Ovary (tissue), 7 donors: ENCODE measurements at regions not wholly inside any gene's neighbourhood (a gene's known extent, or its start where the extent isn't known, plus 50 kb on each side); places are given as distances from the start of the nearest gene placed in this dataset.

Experiments used
- DNase-seq, 5 donors: peaks; one replicate each; pipeline ENCODE4 v3.0.0-alpha.2; 2019 to 2020
- H3K27ac ChIP-seq, 2 donors: fragments of 200-600 bp; one replicate each; pipeline versions ENCODE4 v1.5.1 to v1.8.0; 2019 to 2022
- H3K27me3 ChIP-seq: fragments of 200-600 bp; one replicate; pipeline ENCODE4 v1.8.0; 2022
- H3K36me3 ChIP-seq: fragments of 200-600 bp; sonication (generic); one replicate; pipeline ENCODE4 v1.5.1; 2019
- H3K4me1 ChIP-seq: one replicate; pipeline ENCODE4 v1.8.1; 2013; ENCODE audit warnings: mild to moderate bottlenecking, moderate library complexity; ENCODE audit not compliant: insufficient read depth
- H3K4me3 ChIP-seq: fragments of 200-600 bp; sonication (generic); one replicate; pipeline ENCODE4 v1.5.1; 2017
- H3K9me3 ChIP-seq, 2 donors: fragments of 200-600 bp in 1 of 2; sonication (generic) in 1 of 2; one replicate each; pipeline versions ENCODE4 v1.5.1 to v1.8.1; 2013 to 2019; ENCODE audit warnings: mild to moderate bottlenecking in 1 of 2, moderate library complexity in 1 of 2
- CTCF ChIP-seq, 3 donors: fragments of 450-650 bp in 2 of 3; fragments of 200-600 bp in 1 of 3; IDR thresholded peaks; one replicate each; pipeline versions ENCODE4 v1.5.1 to v1.8.0; 2016 to 2022; ENCODE audit warnings: antibody characterized with exemption in 3 of 3, mild to moderate bottlenecking in 1 of 3
- EP300 ChIP-seq: sonication (generic); formaldehyde crosslinking; IDR thresholded peaks from one replicate; pipeline ENCODE4 v1.6.1; 2017; ENCODE audit warnings: antibody characterized with exemption
- POLR2A ChIP-seq: fragments of 450-650 bp; IDR thresholded peaks from one replicate; pipeline ENCODE4 v1.6.1; 2017; ENCODE audit warnings: antibody characterized with exemption, mild to moderate bottlenecking, moderate library complexity
- WGBS, 3 donors: extraction: QIAGEN DNeasy Blood & Tissue Kit in 1 of 3; methylation state at CpG; one replicate each; pipeline versions ENCODE4 v1.1.5 to v1.1.7; 2013 to 2017; 5-methylcytosine and 5-hydroxymethylcytosine counted together
- intact Hi-C, 4 donors: fragments of 100-400 bp; cut with DNase I; formaldehyde crosslinking; loops; one replicate each; pipeline versions ENCODE4 v1.11.0 to v1.15.1; 2022 to 2023
- donor health status: DM: no; HTN: no; CAD: no; lungs with moderate emphysema.
- donor health status: DM: no; HTN: no; CAD: no.
- donor health status: Bipolar disorder and iron deficiency.
- donor health status: DM: no; HTN: no; CAD: no.
- donor health status: DM: yes; HTN: yes; CAD: no.

GRCh38 chr3:163561151-163561550 is 1517.1 kb downstream of the SI start:
- Histone ChIP-seq H3K9me3 (no peaks in the 10 kb centered on the region), H3K36me3 (no peaks in the 10 kb centered on the region), H3K27me3 (no peaks in the 10 kb centered on the region), H3K4me1 (no peaks in the 10 kb centered on the region), H3K4me3 (no peak overlapping the region), H3K27ac (no peak overlapping the region)
- TF ChIP-seq CTCF (IDR thresholded peaks at IDR 0.05): no peak
- no peak for TF ChIP-seq POLR2A
- no peak for TF ChIP-seq EP300
- WGBS, 3 donors: 77 to 81% (median 78%) methylated on average over 4 of the region's 4 CpGs
- intact Hi-C loops: no loop called here
- DNase-seq: no peak

GRCh38 chr3:163560459-163560858 is 1517.8 kb downstream of the SI start:
- TF ChIP-seq EP300 (no peak), POLR2A (no peak), CTCF (IDR thresholded peaks at IDR 0.05) (no peak)
- H3K4me1 ChIP-seq: no peaks in the 10 kb centered on the region
- intact Hi-C loops: no loop called here
- no peaks in the 10 kb centered on the region for H3K36me3 ChIP-seq
- no peak overlapping the region for H3K4me3 ChIP-seq
- no peak for DNase-seq
- H3K27ac ChIP-seq: no peak overlapping the region
- no peaks in the 10 kb centered on the region for H3K27me3 ChIP-seq
- WGBS, 3 donors: 61 to 64% (median 62%) methylated on average over 2 of the region's 2 CpGs
- H3K9me3 ChIP-seq: no peaks in the 10 kb centered on the region

- no peaks in the 10 kb centered on the region for H3K27me3 ChIP-seq
- no peak overlapping the region for H3K4me3 ChIP-seq
- H3K36me3 ChIP-seq: no peaks in the 10 kb centered on the region
- H3K27ac ChIP-seq: no peak overlapping the region
- intact Hi-C loops: no loop called here
- 88 to 90% (median 90%) methylated on average over 4 of the region's 4 CpGs for WGBS, 3 donors
- no peak for DNase-seq
- no peaks in the 10 kb centered on the region for H3K4me1 ChIP-seq
- no peaks in the 10 kb centered on the region for H3K9me3 ChIP-seq
- no peak for TF ChIP-seq CTCF (IDR thresholded peaks at IDR 0.05)
- no peak for TF ChIP-seq POLR2A
- no peak for TF ChIP-seq EP300
Observed at GRCh38 chr3:163556813-163557523, 1521.3 kb downstream of the SI start.

- Histone ChIP-seq H3K27ac (no peak overlapping the region), H3K4me3 (no peak overlapping the region), H3K36me3 (no peaks in the 10 kb centered on the region), H3K27me3 (no peaks in the 10 kb centered on the region), H3K4me1 (no peaks in the 10 kb centered on the region), H3K9me3 (no peaks in the 10 kb centered on the region)
- TF ChIP-seq CTCF (IDR thresholded peaks at IDR 0.05) (no peak), POLR2A (no peak), EP300 (no peak)
- WGBS, 3 donors: 0 to 49% (median 0%) methylated on average over 1 of the region's 1 CpG
- intact Hi-C loops: no loop called here
- DNase-seq: no peak
Observed at GRCh38 chr3:163555918-163556317, 1522.4 kb downstream of the SI start.
